Stimulated activated naive CD8-positive, alpha-beta T cell treated with anti-CD3 and anti-CD28 coated beads, Interleukin-15, amount 100 ng/mL, for 72 hours (primary cell): ENCODE measurements at regions not wholly inside any gene's neighbourhood (a gene's known extent, or its start where the extent isn't known, plus 50 kb on each side); places are given as distances from the start of the nearest gene placed in this dataset.
"Not testable (repeated sequence)": the region's sequence is repeated elsewhere in the genome, so short reads cannot be mapped to it uniquely, and the experiment has no call there.

Experiments
- ATAC-seq: fragments of 150-1000 bp; cut with Tn5 transposase; 2 replicates; pipeline ENCODE4 v1.10.0; 2021; ENCODE audit warnings: mild to moderate bottlenecking, moderate library complexity
- DNase-seq, 2 donors: peaks; one replicate each; pipeline ENCODE4 v3.0.0; 2021 to 2022
- H3K27ac Mint-ChIP-seq, 2 donors: one replicate each; pipeline ENCODE4 v1.8.0; 2022; ENCODE audit warnings: mild to moderate bottlenecking in 2 of 2, mixed read lengths in 2 of 2, moderate library complexity in 2 of 2
- H3K27me3 Mint-ChIP-seq: one replicate; pipeline ENCODE4 v1.8.0; 2022; ENCODE audit warnings: mixed read lengths
- H3K4me1 Mint-ChIP-seq: one replicate; pipeline ENCODE4 v1.8.0; 2022; ENCODE audit warnings: mild to moderate bottlenecking, mixed read lengths
- H3K4me3 Mint-ChIP-seq, 2 donors: one replicate each; pipeline ENCODE4 v1.8.0; 2022; ENCODE audit warnings: mild to moderate bottlenecking in 2 of 2, mixed read lengths in 2 of 2, moderate library complexity in 1 of 2
- H3K9me3 Mint-ChIP-seq, 2 donors: one replicate each; pipeline ENCODE4 v1.8.0; 2022; ENCODE audit warnings: mixed read lengths in 2 of 2

DNA sequence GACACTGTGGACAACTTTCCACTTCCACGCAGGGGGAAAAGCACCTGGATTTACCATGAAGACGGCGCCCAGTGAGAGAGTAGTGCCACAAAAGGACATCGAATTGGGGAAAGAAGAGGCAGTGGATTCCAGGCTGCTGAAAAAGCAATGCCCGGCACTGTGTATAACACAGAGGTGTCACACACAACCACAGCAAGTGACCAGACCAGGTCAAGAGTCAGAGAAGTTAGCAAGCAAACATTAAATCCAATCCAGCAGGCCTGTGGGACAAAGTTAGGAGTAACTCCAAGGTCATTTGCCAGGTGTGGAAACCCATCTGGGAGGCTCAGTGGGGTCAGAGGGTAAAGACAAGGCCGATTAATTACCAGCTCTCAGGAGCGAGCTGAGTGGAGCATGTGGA, 227.6 kb downstream of the BCL2L11 start:
- H3K4me1 Mint-ChIP-seq, ATAC-seq, DNase-seq, H3K27ac Mint-ChIP-seq, H3K9me3 Mint-ChIP-seq, H3K27me3 Mint-ChIP-seq, H3K4me3 Mint-ChIP-seq: not testable (repeated sequence)

DNA sequence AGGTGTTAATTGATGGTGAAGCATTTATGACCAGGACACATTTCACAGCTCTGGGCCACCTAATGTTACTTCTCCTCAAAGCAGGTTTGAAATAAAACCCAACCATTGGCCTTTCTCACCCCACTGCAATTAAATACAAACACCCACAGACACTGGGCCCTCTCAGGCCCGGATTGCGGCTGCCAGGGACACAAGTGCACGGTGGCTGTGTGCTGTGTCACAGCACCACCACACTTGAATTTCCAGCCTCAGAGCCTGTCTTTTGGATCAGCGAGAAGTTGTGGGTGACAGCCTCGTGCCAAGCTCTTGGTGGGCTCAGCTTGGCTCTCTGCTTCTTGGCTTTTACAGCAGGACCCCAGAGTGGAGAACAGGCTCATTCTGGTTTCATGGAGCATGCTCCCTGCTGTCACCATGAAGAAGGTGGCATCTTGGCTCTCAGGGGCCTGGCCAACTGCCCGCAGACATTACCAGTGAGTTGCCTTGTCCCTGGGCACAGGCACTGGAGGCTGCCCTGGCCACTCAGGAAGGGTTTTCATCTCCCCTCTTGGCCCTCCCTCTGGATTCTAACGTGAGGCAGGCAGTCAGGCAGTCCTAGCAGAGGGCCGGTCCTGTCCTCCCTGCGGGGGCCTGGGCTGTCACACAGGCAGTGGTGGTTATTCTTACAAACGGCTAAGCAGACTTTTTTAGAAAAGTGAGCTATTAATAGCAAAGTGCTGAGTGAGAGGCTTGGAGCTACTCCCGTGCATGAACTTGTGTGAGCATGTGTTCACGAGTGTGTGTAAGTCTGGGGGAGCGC, 234.5 kb downstream of the BCL2L11 start:
- not testable (repeated sequence) for DNase-seq, H3K4me3 Mint-ChIP-seq, H3K27me3 Mint-ChIP-seq, H3K4me1 Mint-ChIP-seq, H3K9me3 Mint-ChIP-seq, ATAC-seq, H3K27ac Mint-ChIP-seq

DNA sequence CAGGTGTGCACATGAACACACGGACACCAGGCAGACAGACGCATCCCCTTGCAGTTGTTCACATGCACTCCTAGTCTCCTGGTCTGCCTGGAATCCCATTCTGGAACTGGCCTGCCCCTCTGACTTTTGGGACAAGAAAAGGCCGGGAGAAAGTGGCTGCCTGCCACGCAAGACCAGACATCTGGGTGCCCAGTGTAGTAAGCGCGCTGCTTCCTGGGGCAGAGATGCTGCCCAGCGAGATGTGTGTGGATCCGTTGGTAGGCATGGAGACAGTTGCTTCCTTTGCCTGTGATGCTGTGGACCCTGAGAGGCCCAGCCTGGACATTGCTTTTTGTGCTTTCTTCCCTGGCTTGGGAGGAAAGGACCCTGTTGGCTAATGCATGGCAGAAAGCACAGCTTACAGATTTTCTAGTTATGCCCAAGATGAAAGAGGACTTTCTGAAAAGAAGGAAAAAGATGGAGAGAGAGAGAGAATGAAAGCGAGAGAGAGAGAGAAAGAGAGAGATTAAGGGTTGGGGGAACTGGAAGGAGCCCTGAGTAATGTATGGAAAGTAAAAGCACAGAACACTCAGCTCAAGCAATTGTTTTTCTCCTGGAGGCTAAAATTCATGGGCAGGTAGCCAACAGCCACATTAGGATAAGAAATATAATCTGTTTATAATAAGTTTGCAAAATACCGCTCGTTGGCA, 235.3 kb downstream of the BCL2L11 start:
- not testable (repeated sequence) for H3K27me3 Mint-ChIP-seq, H3K9me3 Mint-ChIP-seq, H3K27ac Mint-ChIP-seq, H3K4me3 Mint-ChIP-seq, ATAC-seq, H3K4me1 Mint-ChIP-seq, DNase-seq

DNA sequence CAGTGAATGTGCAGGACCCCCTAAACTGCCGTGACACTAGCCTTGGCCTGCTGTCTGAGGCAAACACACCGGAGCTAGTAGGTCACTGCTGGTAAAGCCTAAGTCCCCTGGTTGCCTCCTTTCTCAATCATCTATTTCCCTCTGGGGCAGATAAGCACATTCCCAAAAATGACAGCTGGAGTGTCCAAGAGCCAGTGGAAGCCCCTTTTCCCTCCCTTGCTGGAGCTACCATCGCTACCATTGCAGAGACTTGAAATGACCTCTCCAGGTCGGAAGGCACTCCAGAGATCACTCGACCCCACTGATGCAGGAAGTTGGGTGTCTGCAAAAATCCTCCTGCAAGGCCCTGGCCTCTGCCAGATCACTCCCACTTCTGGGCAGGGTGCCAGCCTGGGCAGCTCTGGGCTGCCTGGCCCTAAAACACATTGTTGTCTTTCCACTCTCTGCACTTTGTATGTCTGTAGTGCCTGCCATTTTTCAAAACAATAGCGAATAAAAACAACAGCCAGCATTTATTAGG, 235.9 kb downstream of the BCL2L11 start:
- not testable (repeated sequence) for H3K4me3 Mint-ChIP-seq, ATAC-seq, H3K9me3 Mint-ChIP-seq, DNase-seq, H3K27me3 Mint-ChIP-seq, H3K27ac Mint-ChIP-seq, H3K4me1 Mint-ChIP-seq

DNA sequence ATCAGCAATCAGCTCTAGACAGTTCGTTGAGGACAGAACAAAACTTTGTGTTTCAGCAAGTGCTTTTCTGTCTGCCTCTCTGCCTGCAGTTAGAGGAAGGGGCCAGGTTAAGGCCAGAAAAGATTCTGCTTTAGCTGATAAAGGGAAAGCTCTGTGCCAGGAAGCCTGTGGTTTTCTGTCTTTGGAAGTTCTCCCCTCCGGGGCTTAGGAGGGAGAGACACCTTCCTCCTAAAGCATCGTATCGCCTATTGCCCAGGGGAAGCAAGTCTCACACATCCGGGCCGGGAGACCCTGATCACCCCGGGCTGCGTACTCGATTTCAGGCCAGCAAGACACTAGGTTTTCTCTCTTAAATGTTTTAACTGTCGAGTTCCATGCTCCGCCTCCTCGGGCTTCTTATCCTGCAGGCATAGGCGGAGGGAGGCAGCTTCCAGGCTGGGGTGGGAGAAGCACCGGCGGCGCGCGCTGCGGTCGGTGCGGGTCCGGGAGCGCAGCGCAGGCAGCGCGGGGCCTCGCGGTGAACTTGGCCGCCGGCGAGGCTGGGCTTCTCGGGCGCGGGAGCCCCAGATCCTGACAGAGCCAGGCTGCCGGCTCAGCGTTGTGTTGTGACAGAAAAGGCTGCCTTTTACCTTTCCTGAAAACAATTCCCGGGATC, 245.4 kb downstream of the BCL2L11 start:
- H3K9me3 Mint-ChIP-seq, H3K27ac Mint-ChIP-seq, H3K4me1 Mint-ChIP-seq, DNase-seq: not testable (repeated sequence)
- H3K4me3 Mint-ChIP-seq: peak overlapping the region in 1 of 2 donors; percentile 60
- H3K27me3 Mint-ChIP-seq: peaks cover 14% of the 10 kb centered on the region
- ATAC-seq: peak; percentile 54

DNA sequence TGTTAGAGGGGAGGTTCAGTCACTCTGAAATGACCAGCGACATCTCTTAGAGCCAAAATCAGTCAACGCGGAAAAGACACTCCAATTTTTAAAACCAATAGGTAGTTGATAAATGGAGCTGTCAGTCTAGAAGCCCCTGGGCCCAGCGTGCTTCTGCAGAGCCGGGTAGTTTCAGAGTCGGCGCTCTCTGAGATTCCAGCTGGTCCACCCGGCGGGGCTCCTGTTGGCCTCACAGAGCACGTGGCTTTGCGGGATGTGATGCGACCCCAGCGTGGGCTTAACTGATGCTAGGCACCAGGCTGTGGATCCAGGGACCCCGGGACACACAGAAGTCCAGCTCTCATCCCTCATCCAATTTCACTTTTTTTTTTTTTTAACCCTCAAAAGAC, 245.9 kb downstream of the BCL2L11 start:
- ATAC-seq, H3K4me1 Mint-ChIP-seq, DNase-seq, H3K9me3 Mint-ChIP-seq, H3K27ac Mint-ChIP-seq: not testable (repeated sequence)
- peak overlapping the region in 1 of 2 donors; percentile 21 for H3K4me3 Mint-ChIP-seq
- peaks cover 14% of the 10 kb centered on the region for H3K27me3 Mint-ChIP-seq

DNA sequence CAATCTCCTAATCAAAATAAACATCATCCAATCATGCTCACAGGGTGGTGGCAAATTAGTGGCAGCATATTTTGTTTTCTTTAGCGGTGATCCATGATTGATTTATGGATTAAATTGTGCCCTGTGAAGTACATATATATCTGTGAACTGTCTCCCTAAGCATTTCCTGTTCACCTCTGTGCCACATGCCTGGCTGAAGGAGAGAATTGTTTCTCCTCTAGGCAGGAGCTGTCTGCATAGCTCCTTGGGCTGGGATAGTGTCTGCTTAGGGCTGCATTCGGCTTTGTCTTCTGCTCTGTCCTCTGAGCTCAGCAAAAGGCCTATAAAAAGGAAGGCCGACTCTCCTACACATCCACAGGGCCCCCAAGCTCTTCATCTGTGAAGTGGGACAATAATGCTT, 246.4 kb downstream of the BCL2L11 start:
- not testable (repeated sequence) for ATAC-seq

DNA sequence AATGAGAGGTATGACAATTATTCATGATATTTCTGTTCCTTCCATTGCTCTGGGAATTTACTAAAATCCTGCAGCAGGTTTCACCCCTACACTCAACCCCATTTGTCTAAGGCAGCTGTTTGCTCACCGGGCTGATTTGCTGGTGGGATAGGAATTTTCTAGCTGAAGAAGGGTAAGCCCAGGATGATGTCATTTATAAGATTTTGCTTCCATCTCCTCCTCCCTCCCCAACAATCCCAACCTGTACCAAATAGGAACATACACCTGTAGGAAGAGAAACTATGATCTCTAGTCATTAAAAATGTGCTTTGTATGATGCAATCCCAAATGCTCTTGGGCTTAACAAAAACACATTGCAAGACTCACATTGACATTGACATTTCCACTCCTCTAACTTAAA, 247.2 kb downstream of the BCL2L11 start:
- not testable (repeated sequence) for ATAC-seq, H3K27ac Mint-ChIP-seq, H3K4me3 Mint-ChIP-seq, H3K4me1 Mint-ChIP-seq, H3K9me3 Mint-ChIP-seq, DNase-seq
- peaks cover 14% of the 10 kb centered on the region for H3K27me3 Mint-ChIP-seq

More for the DNA sequence above, 246.4 kb downstream of the BCL2L11 start:
- not testable (repeated sequence) for H3K27ac Mint-ChIP-seq, H3K9me3 Mint-ChIP-seq, DNase-seq, H3K4me1 Mint-ChIP-seq
- peaks cover 14% of the 10 kb centered on the region for H3K27me3 Mint-ChIP-seq
- peak overlapping the region in 1 of 2 donors; percentile 21 for H3K4me3 Mint-ChIP-seq

DNA sequence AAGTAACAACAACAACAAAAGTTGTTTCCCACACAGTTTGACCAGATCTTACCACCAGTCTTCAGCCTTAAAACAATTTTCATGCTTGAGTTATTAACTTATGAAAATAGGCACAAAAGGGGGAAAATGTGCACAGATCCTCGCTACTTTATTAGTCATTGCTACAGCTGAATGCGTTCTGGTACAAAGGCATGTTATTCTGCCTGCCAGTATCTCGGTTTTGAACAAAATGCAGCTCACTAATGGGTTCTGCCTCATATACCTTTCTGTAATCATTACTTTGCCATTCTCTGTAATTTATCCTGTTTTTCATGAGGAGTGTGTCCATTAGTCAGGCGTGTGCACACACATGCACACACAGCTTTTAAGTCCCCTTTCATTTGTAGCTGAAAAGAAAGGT, 247.6 kb downstream of the BCL2L11 start:
- H3K27ac Mint-ChIP-seq, H3K4me3 Mint-ChIP-seq, DNase-seq, H3K9me3 Mint-ChIP-seq, ATAC-seq, H3K4me1 Mint-ChIP-seq: not testable (repeated sequence)
- peaks cover 14% of the 10 kb centered on the region for H3K27me3 Mint-ChIP-seq

DNA sequence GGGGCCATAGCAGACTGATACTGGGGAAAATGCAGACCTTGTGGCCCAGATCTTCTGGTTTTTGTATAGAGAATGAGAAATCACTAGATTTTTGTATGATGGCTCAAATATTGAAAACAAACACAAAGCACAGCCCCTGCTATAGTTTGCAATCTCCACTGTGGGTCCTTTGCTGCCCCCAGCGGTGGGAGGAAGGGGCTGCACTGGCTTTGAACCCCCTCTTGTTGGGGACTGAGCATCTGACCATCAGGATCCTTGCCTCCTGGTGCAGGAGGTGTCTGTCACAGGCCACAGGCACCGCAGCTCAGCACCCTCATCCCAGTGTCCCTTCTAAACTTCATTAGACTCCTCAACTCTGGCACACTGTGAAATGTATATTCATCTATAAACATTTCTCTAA, 252.3 kb downstream of the BCL2L11 start:
- not testable (repeated sequence) for H3K27me3 Mint-ChIP-seq, ATAC-seq, DNase-seq, H3K27ac Mint-ChIP-seq, H3K4me3 Mint-ChIP-seq, H3K9me3 Mint-ChIP-seq, H3K4me1 Mint-ChIP-seq

DNA sequence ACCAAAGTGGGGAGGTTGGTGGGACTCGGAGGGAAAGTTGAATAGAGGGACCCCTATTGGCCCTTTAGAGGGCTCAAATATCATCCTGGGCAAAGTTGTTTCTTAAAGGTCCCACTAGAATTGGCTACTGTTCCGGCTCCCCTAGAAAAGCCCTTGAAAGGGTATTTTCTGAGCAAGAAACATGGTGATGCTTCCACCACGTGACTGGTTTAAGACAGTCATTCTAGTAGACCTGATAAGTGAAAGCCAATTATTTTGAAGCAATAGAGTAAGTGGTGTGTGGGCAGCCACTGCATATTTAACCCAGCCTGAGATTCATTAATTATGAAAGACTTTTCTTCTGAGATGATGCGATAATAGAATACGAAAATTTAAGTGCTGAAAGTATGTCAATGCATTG, 253.3 kb downstream of the BCL2L11 start:
- not testable (repeated sequence) for H3K27ac Mint-ChIP-seq, DNase-seq, H3K27me3 Mint-ChIP-seq, H3K4me3 Mint-ChIP-seq, H3K9me3 Mint-ChIP-seq, H3K4me1 Mint-ChIP-seq
- peak; percentile 62 for ATAC-seq

DNA sequence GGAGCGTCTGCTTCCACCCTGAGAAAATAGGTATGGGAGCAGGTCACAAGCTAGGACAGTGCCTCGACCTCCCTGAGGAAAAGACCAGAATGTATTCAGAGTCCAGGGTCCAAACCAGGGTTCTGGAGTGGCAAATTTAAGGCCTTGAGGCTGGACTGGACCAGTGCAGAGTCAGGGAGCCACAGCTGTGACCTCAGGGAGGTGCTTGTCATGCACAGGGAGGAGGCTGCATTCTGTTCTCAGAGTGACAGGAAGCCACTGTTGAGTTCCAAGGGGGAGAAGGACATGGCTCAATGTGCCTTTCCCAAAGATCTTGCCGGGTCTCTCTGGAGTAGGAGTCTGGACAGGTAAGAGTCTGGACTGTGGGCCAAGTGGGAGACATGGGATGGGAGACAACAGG, 254.0 kb downstream of the BCL2L11 start:
- not testable (repeated sequence) for DNase-seq, H3K27me3 Mint-ChIP-seq, H3K27ac Mint-ChIP-seq, H3K9me3 Mint-ChIP-seq, H3K4me1 Mint-ChIP-seq, H3K4me3 Mint-ChIP-seq, ATAC-seq

DNA sequence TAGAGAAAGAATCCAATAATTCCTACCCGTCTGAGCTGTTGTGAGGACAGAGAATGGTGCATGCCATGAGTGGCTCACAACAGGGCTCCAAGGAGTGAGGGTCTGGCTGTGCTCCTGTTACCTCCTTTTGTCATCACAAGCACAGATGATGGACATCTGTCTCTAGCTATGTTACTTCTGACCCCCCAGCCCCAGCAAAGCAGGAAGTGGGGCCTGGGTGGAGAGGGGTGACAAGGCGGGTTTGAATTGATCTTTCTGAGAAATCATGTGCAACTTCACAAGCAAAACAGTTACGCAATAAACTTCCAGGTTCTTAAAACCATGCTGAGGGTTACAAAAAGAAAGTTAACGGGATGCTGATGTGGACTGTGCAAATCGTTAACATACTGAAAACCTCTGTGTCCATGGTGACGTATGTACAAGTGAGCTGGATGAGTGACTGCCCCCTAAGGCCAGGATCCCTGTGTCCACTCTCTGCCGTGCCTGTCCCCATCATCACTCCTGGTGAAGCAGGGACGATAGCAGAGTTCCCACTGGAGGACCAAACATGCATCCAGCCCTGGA, 254.7 kb downstream of the BCL2L11 start:
- H3K27ac Mint-ChIP-seq, DNase-seq, H3K27me3 Mint-ChIP-seq, H3K4me1 Mint-ChIP-seq, H3K9me3 Mint-ChIP-seq, H3K4me3 Mint-ChIP-seq, ATAC-seq: not testable (repeated sequence)

DNA sequence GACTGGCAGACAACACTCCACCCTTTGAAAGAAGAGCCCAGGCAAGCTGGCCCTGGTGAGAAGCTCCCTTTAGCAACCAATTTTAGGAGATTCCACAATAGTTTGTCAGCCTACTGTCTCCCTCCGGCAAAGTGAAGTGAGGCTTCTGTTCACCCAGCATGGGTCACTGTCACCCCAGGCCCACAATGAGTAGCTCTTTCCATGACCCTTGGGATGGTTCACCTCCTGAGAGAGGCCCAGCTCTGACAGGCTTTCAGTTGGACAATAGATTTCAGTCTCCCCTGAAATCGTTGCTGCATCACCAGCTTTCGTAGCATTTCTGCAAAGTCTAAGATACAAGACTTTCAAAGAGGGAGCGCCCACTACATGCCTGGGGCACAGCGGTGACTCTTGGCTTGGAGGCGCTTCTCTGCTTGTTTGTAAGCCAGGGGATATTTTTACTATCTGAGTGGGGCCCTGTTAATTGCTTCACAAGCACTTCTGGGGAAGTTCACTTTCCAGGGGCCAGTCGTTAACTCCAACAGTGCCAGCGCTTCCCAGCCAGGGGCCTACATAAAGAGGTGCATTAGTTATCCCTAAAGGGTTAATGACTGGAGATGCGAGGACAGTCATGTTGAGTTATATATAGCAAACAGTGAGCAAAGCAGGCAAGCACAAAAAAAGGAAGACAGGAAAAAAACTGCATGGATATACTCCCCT, 255.7 kb downstream of the BCL2L11 start:
- not testable (repeated sequence) for DNase-seq, H3K27me3 Mint-ChIP-seq, ATAC-seq, H3K27ac Mint-ChIP-seq, H3K4me3 Mint-ChIP-seq, H3K9me3 Mint-ChIP-seq
- H3K4me1 Mint-ChIP-seq: peaks cover 18% of the 10 kb centered on the region

DNA sequence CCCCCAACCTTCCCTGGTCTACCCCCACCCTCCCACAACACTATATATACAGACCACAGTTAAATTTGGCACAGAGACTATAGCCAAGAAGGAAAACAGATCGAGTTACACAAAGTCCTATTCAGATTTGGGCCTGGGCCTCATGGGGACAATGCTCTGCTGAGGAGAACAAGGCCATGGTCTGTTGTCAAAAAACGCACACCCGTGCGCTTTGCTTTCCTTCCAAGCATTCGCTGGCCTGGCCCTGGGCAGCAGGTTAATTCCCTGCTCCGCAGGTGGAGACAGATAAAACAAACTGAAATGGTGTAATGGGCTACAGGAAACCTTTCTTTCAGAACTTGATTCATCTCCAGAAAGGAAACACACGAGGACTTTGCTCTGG, 256.2 kb downstream of the BCL2L11 start:
- H3K4me3 Mint-ChIP-seq, DNase-seq: not testable (repeated sequence)

More for the DNA sequence above, 256.2 kb downstream of the BCL2L11 start:
- ATAC-seq, H3K27ac Mint-ChIP-seq, H3K9me3 Mint-ChIP-seq, H3K27me3 Mint-ChIP-seq: not testable (repeated sequence)
- peaks cover 19% of the 10 kb centered on the region for H3K4me1 Mint-ChIP-seq
